Neuron (in vitro differentiated cells): ENCODE measurements at regions not wholly inside any gene's neighbourhood (a gene's known extent, or its start where the extent isn't known, plus 50 kb on each side); places are given as distances from the start of the nearest gene placed in this dataset.

Source experiments
- H2AFZ ChIP-seq: one replicate; pipeline ENCODE4 v1.6.1; 2013; ENCODE audit warnings: low read depth, mild to moderate bottlenecking, inconsistent platforms, low read length, moderate library complexity
- H3K27me3 ChIP-seq: one replicate; pipeline ENCODE4 v1.6.1; 2013; ENCODE audit warnings: low read length; ENCODE audit not compliant: insufficient read depth
- H3K36me3 ChIP-seq: one replicate; pipeline ENCODE4 v1.6.1; 2013; ENCODE audit warnings: low read length; ENCODE audit not compliant: insufficient read depth
- H3K4me1 ChIP-seq: one replicate; pipeline ENCODE4 v1.6.1; 2013; ENCODE audit warnings: low read length; ENCODE audit not compliant: insufficient read depth
- H3K4me3 ChIP-seq: 2 replicates; pipeline ENCODE4 v1.5.1; 2013; ENCODE audit warnings: mild to moderate bottlenecking, low read length, moderate library complexity
- H3K9me3 ChIP-seq: one replicate; pipeline ENCODE4 v1.6.1; 2013; ENCODE audit warnings: low read length

- no peak overlapping the region for H3K4me3 ChIP-seq
- no peaks in the 10 kb centered on the region for H3K36me3 ChIP-seq
Measured at GRCh38 chr11:115069599-115069998, 391.3 kb downstream of the NXPE2 start.

GRCh38 chr11:115075356-115075755 lies 397.0 kb downstream of the NXPE2 start:
- H3K4me1 ChIP-seq, result peaks cover 3% of the 10 kb centered on the region
- no peak overlapping the region for H3K4me3 ChIP-seq
- no peak overlapping the region for H2AFZ ChIP-seq
- no peaks in the 10 kb centered on the region for H3K36me3 ChIP-seq
- H3K27me3 ChIP-seq, result peaks cover 11% of the 10 kb centered on the region
- no peaks in the 10 kb centered on the region for H3K9me3 ChIP-seq

More at GRCh38 chr11:115069599-115069998, 391.3 kb downstream of the NXPE2 start:
- Histone ChIP-seq H3K9me3 (no peaks in the 10 kb centered on the region), H2AFZ (no peak overlapping the region), H3K4me1 (no peaks in the 10 kb centered on the region), H3K27me3 (peaks cover 9% of the 10 kb centered on the region)

- H3K4me1 ChIP-seq, result peaks cover 3% of the 10 kb centered on the region
- no peak overlapping the region for H2AFZ ChIP-seq
- no peaks in the 10 kb centered on the region for H3K36me3 ChIP-seq
- no peak overlapping the region for H3K4me3 ChIP-seq
- H3K27me3 ChIP-seq, result peaks cover 16% of the 10 kb centered on the region
- no peaks in the 10 kb centered on the region for H3K9me3 ChIP-seq
Measured at GRCh38 chr11:115077740-115078139, 399.4 kb downstream of the NXPE2 start.

GRCh38 chr11:115078461-115079438 lies 400.4 kb downstream of the NXPE2 start:
- Histone ChIP-seq H3K27me3 (peaks cover 14% of the 10 kb centered on the region), H3K9me3 (no peaks in the 10 kb centered on the region), H3K36me3 (no peaks in the 10 kb centered on the region), H3K4me3 (no peak overlapping the region), H2AFZ (no peak overlapping the region), H3K4me1 (peaks cover 3% of the 10 kb centered on the region)

- no peaks in the 10 kb centered on the region for H3K9me3 ChIP-seq
- H2AFZ ChIP-seq, result no peak overlapping the region
- H3K27me3 ChIP-seq, result peaks cover 18% of the 10 kb centered on the region
- no peaks in the 10 kb centered on the region for H3K36me3 ChIP-seq
- H3K4me3 ChIP-seq, result no peak overlapping the region
- peaks cover 3% of the 10 kb centered on the region for H3K4me1 ChIP-seq
Measured at GRCh38 chr11:115080923-115081680, 402.8 kb downstream of the NXPE2 start.

- Histone ChIP-seq H3K4me3 (no peak overlapping the region), H3K9me3 (no peaks in the 10 kb centered on the region), H3K4me1 (peaks cover 3% of the 10 kb centered on the region), H2AFZ (no peak overlapping the region), H3K36me3 (no peaks in the 10 kb centered on the region), H3K27me3 (peaks cover 18% of the 10 kb centered on the region)
Measured at GRCh38 chr11:115081972-115082371, 403.6 kb downstream of the NXPE2 start.

- no peak overlapping the region for H2AFZ ChIP-seq
- H3K36me3 ChIP-seq, result no peaks in the 10 kb centered on the region
- peaks cover 3% of the 10 kb centered on the region for H3K4me1 ChIP-seq
- no peak overlapping the region for H3K4me3 ChIP-seq
- no peaks in the 10 kb centered on the region for H3K9me3 ChIP-seq
- H3K27me3 ChIP-seq, result peaks cover 15% of the 10 kb centered on the region
Measured at GRCh38 chr11:115083144-115083806, 404.9 kb downstream of the NXPE2 start.

GRCh38 chr11:115084231-115084630 lies 405.9 kb downstream of the NXPE2 start:
- H3K27me3 ChIP-seq, result peaks cover 12% of the 10 kb centered on the region
- H3K4me3 ChIP-seq, result no peak overlapping the region
- no peak overlapping the region for H2AFZ ChIP-seq
- H3K9me3 ChIP-seq, result no peaks in the 10 kb centered on the region
- no peaks in the 10 kb centered on the region for H3K4me1 ChIP-seq
- H3K36me3 ChIP-seq, result no peaks in the 10 kb centered on the region

GRCh38 chr11:115085461-115086210 lies 407.3 kb downstream of the NXPE2 start:
- Histone ChIP-seq H3K4me1 (no peaks in the 10 kb centered on the region), H2AFZ (no peak overlapping the region), H3K9me3 (no peaks in the 10 kb centered on the region), H3K4me3 (no peak overlapping the region), H3K36me3 (no peaks in the 10 kb centered on the region), H3K27me3 (peaks cover 14% of the 10 kb centered on the region)

GRCh38 chr11:115087791-115088190 lies 409.5 kb downstream of the NXPE2 start:
- Histone ChIP-seq H3K36me3 (no peaks in the 10 kb centered on the region), H3K4me1 (no peaks in the 10 kb centered on the region), H2AFZ (no peak overlapping the region), H3K27me3 (peaks cover 8% of the 10 kb centered on the region), H3K9me3 (no peaks in the 10 kb centered on the region), H3K4me3 (no peak overlapping the region)

GRCh38 chr11:115092516-115092915 lies 411.7 kb downstream of the CADM1 start:
- H3K36me3 ChIP-seq, result no peaks in the 10 kb centered on the region
- no peak overlapping the region for H2AFZ ChIP-seq
- H3K4me3 ChIP-seq, result no peak overlapping the region
- H3K4me1 ChIP-seq, result no peaks in the 10 kb centered on the region
- H3K27me3 ChIP-seq, result peaks cover 3% of the 10 kb centered on the region
- H3K9me3 ChIP-seq, result no peaks in the 10 kb centered on the region

GRCh38 chr11:115097796-115098408 lies 406.3 kb downstream of the CADM1 start:
- no peaks in the 10 kb centered on the region for H3K36me3 ChIP-seq
- no peaks in the 10 kb centered on the region for H3K4me1 ChIP-seq
- no peaks in the 10 kb centered on the region for H3K27me3 ChIP-seq
- no peak overlapping the region for H2AFZ ChIP-seq
- no peak overlapping the region for H3K4me3 ChIP-seq
- H3K9me3 ChIP-seq, result no peaks in the 10 kb centered on the region
